ENCODE measurements at regions not wholly inside any gene's neighbourhood (a gene's known extent, or its start where the extent isn't known, plus 50 kb on each side); places are given as distances from the start of the nearest gene placed in this dataset.

DNA sequence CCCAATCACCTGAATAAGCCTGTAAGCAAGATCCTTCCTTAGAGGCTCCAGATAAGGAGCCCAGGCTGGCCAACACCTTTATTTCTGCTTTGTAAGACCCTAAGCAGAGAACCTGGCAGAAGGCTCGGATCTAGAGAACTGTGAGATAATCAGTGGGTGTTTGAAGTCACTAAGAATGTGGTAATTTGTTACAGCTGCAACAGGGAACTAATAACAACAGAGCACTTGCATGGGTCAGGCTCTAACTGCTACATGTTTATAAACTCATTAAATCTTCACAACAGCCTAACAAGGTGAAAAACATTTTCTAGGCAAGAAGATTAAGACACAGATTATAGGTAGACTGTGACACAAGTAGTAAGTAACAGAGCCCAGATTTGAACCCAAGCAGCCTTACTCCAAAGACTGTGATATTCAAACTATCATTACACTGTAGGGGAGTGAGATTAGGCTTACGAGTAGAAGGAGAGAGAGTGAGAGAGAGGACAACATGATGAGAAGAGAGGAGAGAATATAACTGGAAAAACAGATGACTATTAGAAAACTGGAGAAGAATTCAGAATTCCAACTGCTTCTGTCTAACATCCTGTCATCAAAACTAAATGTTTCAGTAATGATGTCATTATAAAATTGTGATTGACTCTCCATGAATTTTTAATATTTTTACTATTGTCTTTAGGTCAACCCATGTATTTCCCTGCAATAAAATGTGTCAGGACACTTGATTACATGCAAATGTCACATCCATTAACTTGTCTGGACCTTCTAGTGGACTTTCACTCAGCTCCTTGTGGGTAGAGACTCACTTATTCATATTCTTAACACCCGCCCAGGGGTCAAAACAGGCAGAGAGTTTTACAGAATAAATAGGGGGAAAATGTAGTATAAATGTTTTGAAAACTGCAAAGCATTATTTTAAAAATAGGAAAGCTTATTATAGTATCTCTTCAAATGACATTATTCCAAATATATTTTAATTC is 290.9 kb upstream of the RGMB start:
- H3K4me3 ChIP-seq (replicated peaks; ENCODE audit: low read depth, low read length) = no peak overlapping the region
- DNase-seq (ENCODE audit: extremely low read depth, insufficient read length) = no peak
- no peak for TF ChIP-seq CTCF (IDR thresholded peaks at IDR 0.05; ENCODE audit: insufficient read depth, low read length, poor library complexity, severe bottlenecking)
- no peaks in the 10 kb centered on the region for H3K27me3 ChIP-seq (replicated peaks; ENCODE audit: control insufficient read depth, insufficient read depth, low read length)
- no peaks in the 10 kb centered on the region for H3K36me3 ChIP-seq (ENCODE audit: control insufficient read depth, insufficient read depth, low read length)

- Histone ChIP-seq H3K4me3 (replicated peaks; ENCODE audit: low read depth, low read length) (no peak overlapping the region), H3K36me3 (ENCODE audit: control insufficient read depth, insufficient read depth, low read length) (no peaks in the 10 kb centered on the region), H3K27me3 (replicated peaks; ENCODE audit: control insufficient read depth, insufficient read depth, low read length) (no peaks in the 10 kb centered on the region)
- no peak for TF ChIP-seq CTCF (IDR thresholded peaks at IDR 0.05; ENCODE audit: insufficient read depth, low read length, poor library complexity, severe bottlenecking)
- no peak for DNase-seq (ENCODE audit: extremely low read depth, insufficient read length)
Measured at GRCh38 chr5:98483301-98483685, 290.2 kb upstream of the RGMB start.

DNA sequence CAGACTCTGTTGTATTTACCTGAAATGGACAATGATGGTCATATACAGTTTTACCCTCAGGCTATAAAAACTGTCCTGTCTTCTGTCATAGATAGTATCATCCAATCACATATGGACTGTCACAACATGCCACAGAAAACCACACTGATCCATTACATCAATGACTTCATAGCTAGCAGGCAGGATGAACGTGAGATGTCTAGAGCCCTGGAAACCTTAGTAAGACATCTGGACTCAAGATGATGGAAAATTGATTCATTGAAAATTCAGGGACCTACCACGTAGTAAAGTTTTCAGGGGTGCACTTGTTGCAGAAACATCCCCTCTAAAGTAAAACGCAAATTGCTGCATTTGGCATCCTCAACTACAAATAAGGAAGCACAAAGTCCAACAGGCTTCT is 284.4 kb upstream of the RGMB start:
- no peaks in the 10 kb centered on the region for H3K36me3 ChIP-seq (ENCODE audit: control insufficient read depth, insufficient read depth, low read length)
- no peak for TF ChIP-seq CTCF (IDR thresholded peaks at IDR 0.05; ENCODE audit: insufficient read depth, low read length, poor library complexity, severe bottlenecking)
- no peak overlapping the region for H3K4me3 ChIP-seq (replicated peaks; ENCODE audit: low read depth, low read length)
- DNase-seq (ENCODE audit: extremely low read depth, insufficient read length) = no peak
- no peaks in the 10 kb centered on the region for H3K27me3 ChIP-seq (replicated peaks; ENCODE audit: control insufficient read depth, insufficient read depth, low read length)

DNA sequence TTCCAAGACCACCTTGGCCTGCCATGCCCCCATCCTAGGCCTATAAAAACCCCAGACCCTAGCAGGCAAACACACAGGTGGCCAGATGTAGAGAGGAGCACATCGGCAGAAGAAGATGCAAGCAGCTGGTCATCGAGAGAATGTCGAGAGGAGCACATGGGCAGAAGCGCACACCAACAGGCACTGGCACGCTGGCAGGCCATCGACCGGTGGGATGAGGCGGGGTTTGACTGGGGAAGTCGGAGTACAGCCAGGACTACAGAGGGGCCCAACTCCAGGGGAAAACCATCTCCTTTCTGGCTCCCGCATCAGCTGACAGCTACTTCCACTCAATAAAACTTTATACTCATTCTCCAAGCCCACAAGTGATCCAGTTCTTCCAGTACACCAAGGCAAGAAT is 283.1 kb upstream of the RGMB start:
- no peak for TF ChIP-seq CTCF (IDR thresholded peaks at IDR 0.05; ENCODE audit: insufficient read depth, low read length, poor library complexity, severe bottlenecking)
- no peak overlapping the region for H3K4me3 ChIP-seq (replicated peaks; ENCODE audit: low read depth, low read length)
- no peaks in the 10 kb centered on the region for H3K36me3 ChIP-seq (ENCODE audit: control insufficient read depth, insufficient read depth, low read length)
- no peak for DNase-seq (ENCODE audit: extremely low read depth, insufficient read length)
- H3K27me3 ChIP-seq (replicated peaks; ENCODE audit: control insufficient read depth, insufficient read depth, low read length) = no peaks in the 10 kb centered on the region

DNA sequence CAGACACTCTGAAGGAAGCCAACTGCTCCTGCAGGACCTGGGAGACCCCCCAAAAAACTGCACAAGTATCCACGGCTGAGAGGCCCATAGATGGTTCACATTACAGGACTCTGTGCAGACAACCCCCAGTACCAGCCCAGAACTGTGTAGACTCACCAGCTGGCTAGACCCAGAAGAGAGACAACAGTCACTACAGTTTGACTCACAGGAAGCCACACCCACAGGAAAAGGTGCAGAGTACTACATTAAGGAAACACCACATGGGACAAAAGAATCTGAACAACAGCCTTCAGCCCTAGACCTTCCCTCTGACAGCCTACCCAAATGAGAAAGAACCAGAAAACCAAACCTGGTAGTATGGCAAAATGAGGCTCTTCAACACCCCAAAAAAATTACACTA is 281.2 kb upstream of the RGMB start:
- no peak for TF ChIP-seq CTCF (IDR thresholded peaks at IDR 0.05; ENCODE audit: insufficient read depth, low read length, poor library complexity, severe bottlenecking)
- DNase-seq (ENCODE audit: extremely low read depth, insufficient read length) = no peak
- Histone ChIP-seq H3K27me3 (replicated peaks; ENCODE audit: control insufficient read depth, insufficient read depth, low read length) (no peaks in the 10 kb centered on the region), H3K36me3 (ENCODE audit: control insufficient read depth, insufficient read depth, low read length) (no peaks in the 10 kb centered on the region), H3K4me3 (replicated peaks; ENCODE audit: low read depth, low read length) (no peak overlapping the region)
